HG02943 (cell line): ENCODE measurements at regions not wholly inside any gene's neighbourhood (a gene's known extent, or its start where the extent isn't known, plus 50 kb on each side); places are given as distances from the start of the nearest gene placed in this dataset.

Experiments
- ATAC-seq: cut with Tn5 transposase; IDR thresholded peaks from one replicate; pipeline ENCODE4 v1.9.1; 2021; ENCODE audit warnings: mild to moderate bottlenecking, low read depth, moderate library complexity; ENCODE audit not compliant: unreplicated experiment

GRCh38 chr5:96081276-96081858 lies 119.7 kb upstream of the ELL2 start:
- ATAC-seq = no peak

- ATAC-seq = no peak
Measured at GRCh38 chr5:96080557-96080956, 118.9 kb upstream of the ELL2 start.

GRCh38 chr5:96079962-96080361 lies 118.3 kb upstream of the ELL2 start:
- ATAC-seq = no peak

DNA sequence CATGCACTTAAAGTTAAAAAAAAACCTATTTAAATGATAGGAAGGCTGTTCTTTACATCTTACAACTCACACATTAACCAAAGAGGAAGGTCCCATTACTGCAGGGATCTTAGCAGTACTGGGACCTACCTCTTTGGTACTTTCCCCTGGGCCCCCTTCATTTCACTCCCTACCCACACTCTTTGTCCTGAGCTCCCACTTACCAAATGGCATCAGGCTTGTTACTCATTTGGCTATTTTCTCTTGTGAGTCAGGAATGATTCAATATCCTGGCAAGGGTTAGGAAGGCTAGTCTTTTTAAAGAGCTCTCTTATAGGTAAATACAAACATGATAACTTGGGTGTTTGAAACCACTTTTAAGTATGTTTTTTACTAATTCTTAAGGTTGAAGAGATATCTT lies 117.4 kb upstream of the ELL2 start:
- no peak for ATAC-seq

DNA sequence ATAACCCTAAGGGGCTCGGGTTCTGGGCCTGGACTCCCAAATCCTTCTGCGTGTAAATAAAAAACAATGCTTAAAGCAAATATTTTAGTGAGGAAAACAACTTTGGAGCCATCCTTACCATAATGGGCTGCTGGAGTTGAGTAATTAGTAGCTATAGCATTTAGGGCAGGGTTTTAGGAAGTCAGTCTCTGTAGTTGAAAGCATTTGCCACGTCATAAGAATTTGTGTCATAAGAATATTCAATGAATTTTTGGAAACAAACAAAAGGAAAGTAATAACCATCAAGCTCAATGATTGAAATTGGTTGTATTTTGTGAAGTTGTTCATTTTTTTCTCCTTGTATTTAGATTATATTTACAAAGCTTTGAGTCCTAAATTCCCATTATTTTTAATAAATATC lies 114.8 kb upstream of the ELL2 start:
- no peak for ATAC-seq

DNA sequence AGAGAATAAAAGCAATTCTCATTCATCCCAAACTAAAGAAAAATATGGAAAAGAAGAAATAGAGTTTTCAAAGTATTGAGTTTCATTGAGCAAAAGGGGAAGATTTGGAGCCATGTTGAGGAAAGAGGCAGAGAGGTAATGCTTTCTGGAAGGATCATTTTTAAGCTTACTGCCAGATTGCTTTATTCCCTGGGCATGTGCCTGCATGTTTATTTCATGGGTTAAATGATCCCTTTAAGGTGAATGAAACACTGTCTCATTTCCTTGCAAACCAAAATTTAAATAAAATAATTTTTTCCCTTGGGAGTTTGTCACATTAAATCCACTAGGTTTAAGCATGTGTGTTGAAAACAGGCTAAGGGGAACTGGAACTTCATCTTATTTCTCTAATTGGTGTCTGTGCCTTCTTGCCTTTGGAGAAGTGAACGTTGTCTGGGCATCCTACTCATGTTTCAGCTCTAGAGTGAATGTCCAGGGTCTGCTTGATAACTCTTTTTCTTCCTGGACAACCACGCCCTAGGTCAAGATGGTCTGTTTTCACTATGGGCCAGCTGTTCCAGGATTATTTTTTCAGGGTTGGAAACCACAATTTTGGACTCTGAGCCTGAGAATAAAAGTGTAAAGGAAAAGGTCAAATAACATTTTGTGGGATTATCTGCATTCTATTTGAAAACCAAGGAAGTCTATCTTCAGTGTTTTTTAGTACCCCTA lies 114.1 kb upstream of the ELL2 start:
- no peak for ATAC-seq

DNA sequence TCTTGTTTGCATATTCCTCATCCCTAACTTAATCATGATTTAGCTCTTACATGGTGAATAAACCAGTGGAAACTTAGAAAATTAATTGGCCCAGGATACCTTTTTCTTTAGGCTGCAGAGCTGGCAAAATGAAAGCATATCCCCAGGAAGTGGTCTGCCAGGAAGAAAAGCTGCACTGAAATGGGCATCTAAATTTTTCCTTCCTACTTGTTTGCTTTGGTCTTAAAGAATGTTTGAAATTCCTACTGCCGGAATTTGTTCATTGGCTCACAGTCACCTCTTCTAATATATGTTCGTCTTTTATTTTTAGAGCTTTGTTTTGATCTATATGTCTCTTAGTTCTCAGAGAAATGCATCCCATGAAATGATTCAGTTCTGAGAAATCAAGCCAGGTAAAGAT lies 113.2 kb upstream of the ELL2 start:
- ATAC-seq = no peak

GRCh38 chr5:96074460-96074859 lies 112.8 kb upstream of the ELL2 start:
- no peak for ATAC-seq

DNA sequence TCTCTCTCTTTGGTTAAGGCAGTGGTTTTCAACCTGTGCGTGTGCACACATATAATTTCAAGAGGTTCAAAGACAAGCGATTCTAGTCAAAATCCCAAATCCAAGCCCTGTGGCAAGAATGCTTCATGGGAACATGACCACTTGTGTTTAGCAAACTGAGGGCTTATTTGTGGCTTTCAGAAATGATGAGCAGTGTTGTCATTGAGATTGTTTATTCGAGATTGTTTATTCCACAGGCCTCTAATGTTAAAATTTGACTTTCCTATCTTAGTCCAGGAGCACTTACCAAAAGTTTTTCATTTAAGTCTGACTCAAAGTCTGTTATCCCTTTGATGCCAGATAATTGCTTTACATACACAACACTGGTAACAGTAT lies 111.1 kb upstream of the ELL2 start:
- ATAC-seq = no peak

DNA sequence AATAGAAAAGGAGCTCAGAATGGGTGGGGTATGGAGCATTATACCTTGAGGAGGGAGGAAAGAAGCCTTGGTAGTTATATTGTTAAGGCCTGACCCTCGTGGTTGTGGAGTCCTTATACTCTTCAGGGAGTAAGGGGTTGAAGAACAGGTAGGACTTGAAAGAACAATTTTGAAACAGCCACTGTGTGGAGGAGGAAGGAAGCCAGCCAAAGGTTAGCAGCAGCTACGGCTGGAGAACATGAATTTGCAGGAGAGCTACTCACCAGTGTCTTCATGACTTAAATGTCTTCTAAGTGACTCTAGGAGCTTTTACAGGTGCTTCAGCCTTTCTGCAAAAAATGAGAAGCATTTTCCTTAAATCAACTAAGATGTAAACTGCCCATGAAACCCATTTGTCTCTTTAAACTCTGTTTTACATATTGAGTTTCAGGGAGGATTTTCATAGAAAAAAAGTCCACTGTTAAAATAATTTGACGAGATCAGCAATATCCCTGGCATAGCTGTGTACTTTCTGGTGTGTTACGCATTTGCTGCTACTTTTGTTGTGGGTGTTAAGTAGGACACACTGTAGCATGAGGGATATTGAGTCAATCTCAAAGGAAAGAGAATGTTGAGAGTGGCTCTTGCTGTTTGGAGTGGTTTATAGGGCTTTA lies 110.6 kb upstream of the ELL2 start:
- ATAC-seq = no peak

DNA sequence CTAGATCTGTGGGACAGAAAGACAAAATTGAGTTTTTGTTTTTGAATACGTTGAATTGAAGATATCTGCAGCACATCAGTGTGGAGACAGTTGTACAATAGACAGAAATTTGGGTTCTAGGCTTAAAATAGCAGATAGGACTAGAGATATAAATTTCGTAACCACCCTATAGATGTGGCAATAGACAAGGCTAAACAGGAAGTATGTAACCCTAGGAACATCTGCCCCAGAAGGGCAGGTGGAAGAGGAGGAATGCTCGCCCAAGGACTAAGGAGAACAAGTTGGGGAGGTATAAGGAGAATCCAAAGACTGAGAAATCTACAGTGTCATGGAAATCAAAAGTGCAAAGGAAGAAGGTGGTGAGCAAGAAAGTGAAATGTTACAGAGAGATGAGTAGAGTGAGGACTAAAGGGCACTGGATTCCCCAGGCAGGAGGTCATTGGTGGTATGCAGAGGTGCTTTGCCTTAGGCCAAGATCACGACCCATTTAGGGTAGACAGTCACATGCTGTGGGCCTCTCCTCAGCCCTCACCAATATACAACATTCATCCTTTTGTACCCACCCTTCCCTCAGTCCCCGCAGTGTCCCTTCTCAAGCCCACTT lies 109.1 kb upstream of the ELL2 start:
- ATAC-seq = no peak

GRCh38 chr5:96067894-96068614 lies 106.4 kb upstream of the ELL2 start:
- ATAC-seq = no peak

GRCh38 chr5:96067251-96067650 lies 105.6 kb upstream of the ELL2 start:
- ATAC-seq = no peak

DNA sequence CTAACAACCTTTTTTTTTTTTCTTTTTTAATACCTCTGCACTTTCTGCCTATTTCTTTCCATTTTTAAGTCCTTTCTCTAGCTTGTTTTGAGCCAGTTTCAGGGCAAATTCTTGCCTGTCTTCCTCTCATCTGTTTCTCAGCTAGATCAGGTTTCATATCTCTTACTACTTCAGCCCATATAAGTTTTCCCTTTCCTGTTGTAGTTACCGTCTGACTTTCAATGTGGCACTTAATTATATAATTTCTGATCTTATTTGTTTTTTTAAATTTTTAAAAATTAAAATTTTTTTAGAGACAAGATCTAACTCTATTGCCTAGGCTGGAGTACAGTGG lies 104.7 kb upstream of the ELL2 start:
- ATAC-seq = no peak

DNA sequence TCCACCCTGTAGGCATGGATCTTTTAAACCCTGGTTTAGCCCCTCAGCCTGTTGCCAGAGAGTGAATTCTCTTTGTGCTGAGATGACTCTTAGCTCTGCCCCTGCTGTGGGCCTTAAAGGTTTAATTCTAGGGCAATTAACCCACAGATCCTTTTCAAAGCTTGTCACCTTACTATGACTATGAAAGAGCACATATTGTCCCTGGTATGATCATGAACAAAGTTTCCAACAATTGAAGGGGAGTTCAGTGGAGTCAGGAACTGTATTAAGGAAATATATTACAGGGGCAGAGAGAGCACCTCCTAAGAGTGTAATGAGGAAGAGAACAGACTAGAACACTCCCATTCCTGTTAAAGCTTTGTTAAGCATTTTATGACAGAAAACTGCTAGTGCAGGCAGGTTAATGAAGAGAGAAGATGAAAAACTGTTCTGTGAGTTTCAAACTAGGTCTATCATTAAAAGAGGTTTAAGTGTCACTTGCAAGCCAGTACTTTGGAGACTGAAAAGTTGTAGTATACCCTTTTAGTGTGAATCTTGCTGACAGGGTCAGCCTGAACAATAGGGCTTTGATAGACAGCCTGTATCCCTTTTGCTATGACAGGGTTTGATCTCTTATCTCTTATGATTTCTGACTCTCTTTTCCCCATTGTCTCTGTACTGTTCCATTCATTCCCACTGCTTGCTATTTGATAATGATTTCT lies 104.2 kb upstream of the ELL2 start:
- no peak for ATAC-seq

DNA sequence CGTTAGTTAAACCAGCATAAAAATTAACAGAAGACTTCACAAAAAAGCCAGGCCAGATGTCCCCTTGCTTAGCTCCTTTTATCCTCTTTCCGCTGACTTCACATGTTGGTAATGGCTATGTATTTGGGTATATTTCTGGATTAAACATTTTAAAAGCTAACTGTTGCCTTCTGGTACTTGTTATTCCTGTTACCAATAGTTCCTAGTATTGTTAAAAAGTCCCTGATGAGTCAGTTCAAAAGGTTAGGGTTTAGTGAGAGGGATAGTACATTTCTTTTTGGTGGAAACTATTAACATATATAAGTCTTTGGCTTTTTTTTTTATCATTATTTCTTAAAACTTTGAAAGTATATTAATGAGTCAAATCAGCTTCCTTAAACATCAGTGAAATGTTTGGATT lies 103.2 kb upstream of the ELL2 start:
- no peak for ATAC-seq

GRCh38 chr5:96062836-96063235 lies 101.2 kb upstream of the ELL2 start:
- no peak for ATAC-seq

- ATAC-seq = no peak
Measured at GRCh38 chr5:96058084-96058483, 96.4 kb upstream of the ELL2 start.

GRCh38 chr5:96054311-96055030 lies 92.8 kb upstream of the ELL2 start:
- no peak for ATAC-seq
